Muscle of back (tissue), 3 donors: ENCODE measurements at regions not wholly inside any gene's neighbourhood (a gene's known extent, or its start where the extent isn't known, plus 50 kb on each side); places are given as distances from the start of the nearest gene placed in this dataset.
"Not testable (repeated sequence)": the region's sequence is repeated elsewhere in the genome, so short reads cannot be mapped to it uniquely, and the experiment has no call there.

ENCODE experiments used
- DNase-seq, 3 donors: peaks; one replicate each; pipeline versions ENCODE4 v3.0.0 to v3.0.0-alpha.2; 2013

DNA sequence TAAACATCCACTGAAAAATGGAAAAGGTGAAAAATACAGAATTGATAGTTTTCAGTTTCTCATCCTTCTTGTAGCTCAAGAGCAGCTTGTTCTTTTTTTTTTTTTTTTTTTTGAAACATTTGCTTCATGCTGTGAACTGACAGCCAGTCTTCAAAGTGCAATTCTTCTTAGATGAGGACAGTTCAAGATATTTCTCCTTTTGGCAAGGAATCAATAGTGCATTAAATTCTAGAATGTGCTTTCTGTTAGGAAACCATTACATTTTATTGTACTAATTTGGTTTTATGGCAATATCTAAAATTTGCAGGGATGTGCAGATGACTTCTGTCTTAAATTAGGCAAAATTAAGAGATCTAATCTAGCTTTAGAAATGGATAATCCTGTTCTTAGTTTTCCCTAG is 969.3 kb upstream of the ACO1 start:
- no peak for DNase-seq

DNA sequence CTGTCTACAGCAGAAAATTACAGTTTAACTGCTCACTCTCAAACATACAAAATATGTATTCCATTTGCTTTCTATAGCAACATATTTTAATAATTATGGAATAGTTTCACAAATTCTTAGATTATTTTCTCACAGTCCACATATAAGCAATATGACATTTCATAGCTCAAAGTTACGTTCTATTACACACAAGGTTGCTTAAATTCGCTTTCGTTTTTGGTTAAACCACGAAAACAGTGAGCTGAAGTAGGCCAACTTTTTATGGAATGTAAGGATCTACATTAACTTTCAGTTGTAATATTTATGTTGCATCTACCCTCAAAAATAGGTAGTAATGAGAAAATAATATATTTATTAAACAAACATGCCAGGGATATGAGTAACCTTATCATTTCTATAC is 966.0 kb upstream of the ACO1 start:
- no peak for DNase-seq

DNA sequence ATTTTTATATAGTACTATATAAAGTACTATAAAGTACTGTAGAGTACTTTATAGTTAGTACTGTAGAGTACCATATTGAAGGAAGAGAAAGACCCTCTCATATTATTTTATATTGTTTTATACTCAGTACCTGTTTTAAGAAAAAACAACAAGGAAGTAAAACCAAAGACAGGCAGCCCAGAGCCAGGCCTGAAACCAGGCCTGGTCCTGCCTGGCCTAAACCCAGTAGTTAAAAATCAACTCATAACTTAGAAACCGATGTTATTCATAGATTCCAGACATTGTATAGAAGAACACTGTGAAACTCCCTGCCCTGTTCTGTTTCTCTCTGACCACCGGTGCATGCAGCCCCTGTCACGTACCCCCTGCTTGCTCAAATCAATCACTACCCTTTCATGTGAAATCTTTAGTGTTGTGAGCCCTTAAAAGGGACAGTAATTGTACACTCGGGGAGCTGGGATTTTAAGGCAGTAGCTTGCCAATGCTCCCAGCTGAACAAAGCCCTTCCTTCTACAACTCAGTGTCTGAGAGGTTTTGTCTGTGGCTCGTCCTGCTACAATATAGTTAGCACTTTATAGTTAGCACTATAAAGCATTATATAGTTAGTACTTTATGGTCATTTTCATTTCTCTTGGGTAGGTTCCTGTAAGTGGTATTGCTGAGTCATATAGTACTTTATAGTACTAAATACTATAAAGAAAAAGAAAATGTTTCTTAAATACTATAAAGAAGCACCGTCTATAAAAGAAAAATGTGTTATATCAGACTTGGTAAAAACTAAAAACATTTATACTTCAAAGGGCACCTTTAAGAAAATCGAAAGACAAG is 940.6 kb upstream of the ACO1 start:
- DNase-seq, result not testable (repeated sequence)

DNA sequence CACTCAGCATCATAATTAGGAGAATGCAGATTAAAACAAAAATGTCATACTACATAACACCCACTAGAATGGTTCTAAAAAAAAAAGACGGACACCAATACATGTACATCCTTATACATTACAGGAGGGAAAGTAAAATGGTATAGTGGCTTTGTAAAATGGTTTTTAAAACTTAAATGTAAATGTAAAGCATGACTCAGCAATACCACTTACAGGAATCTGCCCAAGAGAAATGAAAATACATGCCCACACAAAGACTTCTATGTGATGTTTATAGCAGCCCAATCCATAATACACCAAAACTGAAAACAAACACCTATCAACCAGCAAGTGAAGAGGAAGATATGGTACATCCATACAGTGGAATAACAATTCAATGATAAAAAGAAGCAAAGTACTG is 939.1 kb upstream of the ACO1 start:
- DNase-seq, result no peak

DNA sequence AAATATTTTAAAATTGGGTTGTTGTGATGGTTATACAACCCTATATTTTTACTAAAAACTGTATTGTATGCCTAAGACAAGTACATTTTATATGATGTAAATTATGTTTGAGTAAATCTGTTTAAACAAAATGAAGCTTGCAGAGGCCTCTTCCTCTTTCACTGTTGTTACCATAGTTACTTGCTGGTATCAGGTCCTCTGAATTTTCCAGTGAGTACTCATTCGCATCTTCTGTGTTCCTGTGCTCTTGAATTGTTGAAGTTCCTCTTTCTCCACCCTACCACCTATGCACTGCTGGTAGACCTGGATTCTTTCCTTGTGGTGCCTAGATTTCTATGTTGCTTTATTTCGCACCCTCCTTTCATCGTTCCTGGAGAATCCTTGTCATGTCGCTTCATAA is 938.5 kb upstream of the ACO1 start:
- no peak for DNase-seq

DNA sequence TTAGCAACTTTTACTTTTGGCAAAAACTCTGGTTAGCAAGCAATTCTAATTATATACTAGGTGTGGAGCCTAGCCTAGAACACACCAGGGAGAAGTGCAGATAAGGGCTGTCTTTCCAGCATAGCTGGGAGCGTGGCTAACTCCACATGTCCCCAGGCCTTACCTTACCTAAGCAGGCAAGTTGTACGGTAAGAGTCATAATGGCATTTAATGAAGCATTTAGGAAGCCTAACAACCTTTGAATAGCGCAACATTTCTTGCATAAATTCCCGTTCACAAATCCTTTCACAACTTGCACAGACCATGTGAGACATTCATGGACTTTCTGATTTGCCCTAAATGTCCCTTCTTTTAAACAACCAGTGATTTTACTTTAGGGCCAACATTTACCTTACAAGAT is 917.4 kb upstream of the ACO1 start:
- no peak for DNase-seq

DNA sequence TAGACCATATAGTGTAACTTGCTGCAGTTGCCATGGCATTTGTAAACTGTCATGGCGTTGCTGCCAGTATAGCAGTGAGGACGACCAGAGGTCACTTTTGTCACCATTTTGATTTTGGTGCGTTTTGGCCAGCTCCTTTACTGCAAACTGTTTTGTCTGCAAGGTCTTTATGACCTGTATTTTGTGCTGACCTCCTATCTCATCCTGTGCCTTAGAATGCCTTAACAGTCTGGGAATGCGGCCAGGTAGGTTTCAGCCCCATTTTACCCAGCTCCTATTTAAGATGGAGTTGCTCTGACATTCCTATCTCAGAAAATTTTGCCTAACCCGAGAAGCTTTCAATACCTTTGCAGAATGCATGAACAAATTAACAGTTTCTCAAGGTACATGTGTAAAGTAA is 914.4 kb upstream of the ACO1 start:
- DNase-seq, result no peak

DNA sequence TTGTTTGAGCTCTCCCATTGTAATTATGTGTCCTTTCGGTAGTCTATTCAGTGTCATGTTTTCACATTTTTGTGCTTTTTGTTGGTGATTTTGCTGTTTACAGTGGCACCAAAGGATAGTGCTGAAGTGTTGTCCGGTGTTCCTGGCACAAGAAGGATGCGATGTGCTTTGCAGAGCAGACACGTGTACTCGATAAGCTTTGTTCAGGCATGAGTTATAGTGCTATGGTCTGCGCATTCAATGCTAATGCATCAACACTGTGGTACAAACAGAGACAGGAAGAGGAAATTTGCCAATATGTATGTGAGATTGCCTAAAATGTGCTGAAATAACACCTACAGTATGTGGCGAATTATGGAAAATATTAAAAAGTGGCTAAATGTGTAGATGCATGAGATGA is 913.4 kb upstream of the ACO1 start:
- DNase-seq, result no peak

DNA sequence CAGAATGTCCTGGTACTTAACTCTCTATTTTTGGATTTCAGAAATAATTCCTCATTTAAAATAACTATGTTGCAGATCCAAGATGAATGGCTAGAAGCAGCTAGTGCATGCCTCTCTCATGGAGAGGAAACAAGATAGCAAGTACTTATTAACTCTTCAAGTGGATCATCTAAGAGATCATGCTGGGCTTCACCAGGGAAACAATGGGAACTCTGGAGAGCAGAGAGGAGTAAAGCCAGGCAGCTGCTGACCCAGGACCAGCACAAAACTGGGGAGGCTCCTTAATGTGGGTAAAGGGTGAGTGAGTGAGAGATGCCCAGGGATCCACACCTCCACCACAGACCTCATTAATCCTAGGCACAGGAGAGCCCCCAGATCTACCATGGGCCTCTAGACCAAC is 897.8 kb upstream of the ACO1 start:
- no peak for DNase-seq

DNA sequence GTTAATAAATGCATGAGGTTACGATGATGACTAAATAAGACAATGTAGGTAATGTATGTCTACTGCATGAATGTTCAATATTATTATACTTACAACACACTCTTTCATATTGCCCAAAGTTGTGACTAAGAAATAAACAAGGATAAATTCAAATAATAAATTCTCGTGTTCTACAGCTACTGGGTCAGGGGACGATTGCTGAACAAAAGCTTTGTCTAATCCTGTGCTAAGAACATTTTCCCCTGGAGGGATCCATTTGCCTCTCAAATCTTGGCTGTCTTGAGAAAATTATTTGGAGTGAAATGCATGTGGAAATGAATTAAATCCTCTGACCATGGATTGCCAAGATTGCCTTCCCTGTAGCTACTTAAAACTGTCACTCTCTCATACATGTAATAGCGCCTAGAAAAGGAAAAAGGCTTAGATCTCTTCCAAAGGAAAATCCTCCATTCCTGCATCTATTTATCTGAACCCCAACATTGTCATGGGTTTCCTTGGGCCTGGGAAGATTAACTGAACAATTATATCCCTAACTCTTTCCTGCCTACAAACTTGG is 893.8 kb upstream of the ACO1 start:
- DNase-seq, result no peak

DNA sequence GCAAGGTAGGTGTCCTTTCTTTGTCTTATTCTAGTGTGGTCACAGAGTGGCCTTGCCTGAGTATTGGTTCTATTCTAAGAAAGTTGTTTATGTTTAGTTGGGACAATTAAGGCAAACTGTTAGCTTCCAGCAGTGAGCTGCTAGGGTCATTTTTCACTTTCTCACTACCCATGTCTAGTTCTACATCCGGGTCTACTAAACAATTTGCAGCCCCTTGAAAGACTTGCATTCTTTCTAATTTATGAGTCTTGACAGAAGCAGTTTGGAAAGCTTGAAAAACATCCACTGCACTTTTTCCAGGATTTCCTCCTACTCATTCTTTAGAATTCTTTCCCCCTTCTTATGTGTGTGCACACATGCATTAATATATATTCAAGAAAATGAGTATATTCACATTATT is 892.2 kb upstream of the ACO1 start:
- no peak for DNase-seq

DNA sequence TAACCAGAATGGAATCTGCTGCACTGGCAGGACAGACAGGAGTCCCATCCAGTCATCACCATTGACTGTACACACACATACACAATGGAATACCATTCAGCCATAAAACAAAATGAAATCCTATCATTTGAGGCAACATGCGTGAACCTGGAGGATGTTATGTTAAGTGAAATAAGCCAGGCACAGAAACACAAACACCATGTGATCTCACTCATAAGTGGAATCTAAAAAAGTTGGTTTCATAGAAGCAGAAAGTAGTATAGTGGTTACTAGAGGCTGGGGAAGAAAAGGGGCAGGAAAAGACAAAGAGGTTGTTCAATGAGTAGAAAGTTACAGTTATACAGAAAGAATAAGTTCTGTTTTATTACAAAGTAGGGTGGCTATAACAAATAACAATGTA is 884.0 kb upstream of the ACO1 start:
- DNase-seq, result no peak

DNA sequence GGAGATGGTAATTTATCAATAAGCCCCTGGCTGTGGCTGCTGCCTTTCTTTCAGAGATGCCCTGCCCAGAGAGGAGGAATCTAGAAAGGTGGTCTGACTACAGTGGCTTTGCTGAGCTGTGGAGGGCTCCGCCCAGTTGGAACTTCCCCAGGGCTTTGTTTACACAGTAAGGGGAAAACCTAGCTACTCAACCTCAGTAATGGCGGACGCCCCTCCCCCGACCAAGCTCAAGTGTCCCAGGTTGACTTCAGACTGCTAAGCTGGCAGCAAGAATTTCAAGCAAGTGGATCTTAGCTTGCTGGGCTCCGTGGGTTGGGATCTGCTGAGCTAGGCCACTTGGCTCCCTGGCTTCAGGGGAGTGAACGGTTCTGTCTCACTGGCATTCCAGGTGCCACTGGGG is 865.4 kb upstream of the ACO1 start:
- DNase-seq, result no peak

DNA sequence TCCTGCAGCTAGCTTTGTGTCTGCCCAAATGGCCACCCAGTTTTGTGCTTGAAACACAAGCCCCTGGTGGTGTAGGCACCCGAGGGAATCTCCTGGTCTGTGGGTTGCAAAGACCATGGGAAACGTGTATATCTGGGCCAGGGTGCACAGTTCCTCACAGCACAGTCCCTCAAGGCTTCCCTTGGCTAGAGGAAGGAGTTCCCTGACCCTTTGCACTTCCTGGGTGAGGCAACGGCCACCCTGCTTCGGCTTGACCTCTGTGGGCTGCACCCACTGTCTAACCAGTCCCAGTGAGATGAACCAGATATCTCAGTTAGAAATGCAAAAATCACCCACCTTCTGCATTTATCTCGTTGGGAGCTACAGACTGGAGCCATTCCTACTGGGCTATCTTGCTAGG is 865.0 kb upstream of the ACO1 start:
- no peak for DNase-seq

DNA sequence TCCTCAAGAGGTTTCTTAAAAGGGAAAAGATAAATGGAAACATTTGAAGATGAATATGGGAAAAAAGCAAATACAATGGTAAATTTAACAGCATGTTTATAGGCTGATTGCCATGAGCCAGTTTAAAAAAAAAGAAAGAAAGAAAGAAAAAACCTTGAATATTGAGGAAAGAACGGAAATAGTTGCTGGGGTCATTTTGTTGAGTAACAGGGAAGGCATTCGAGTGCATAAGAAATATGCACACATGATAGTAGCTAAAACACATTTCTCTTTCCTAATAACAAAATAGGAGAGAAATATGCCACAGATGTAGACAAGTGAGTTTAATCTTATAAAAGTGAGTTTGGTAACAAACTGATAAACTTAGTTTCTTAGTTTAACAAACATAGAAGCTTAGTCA is 864.6 kb upstream of the ACO1 start:
- no peak for DNase-seq

DNA sequence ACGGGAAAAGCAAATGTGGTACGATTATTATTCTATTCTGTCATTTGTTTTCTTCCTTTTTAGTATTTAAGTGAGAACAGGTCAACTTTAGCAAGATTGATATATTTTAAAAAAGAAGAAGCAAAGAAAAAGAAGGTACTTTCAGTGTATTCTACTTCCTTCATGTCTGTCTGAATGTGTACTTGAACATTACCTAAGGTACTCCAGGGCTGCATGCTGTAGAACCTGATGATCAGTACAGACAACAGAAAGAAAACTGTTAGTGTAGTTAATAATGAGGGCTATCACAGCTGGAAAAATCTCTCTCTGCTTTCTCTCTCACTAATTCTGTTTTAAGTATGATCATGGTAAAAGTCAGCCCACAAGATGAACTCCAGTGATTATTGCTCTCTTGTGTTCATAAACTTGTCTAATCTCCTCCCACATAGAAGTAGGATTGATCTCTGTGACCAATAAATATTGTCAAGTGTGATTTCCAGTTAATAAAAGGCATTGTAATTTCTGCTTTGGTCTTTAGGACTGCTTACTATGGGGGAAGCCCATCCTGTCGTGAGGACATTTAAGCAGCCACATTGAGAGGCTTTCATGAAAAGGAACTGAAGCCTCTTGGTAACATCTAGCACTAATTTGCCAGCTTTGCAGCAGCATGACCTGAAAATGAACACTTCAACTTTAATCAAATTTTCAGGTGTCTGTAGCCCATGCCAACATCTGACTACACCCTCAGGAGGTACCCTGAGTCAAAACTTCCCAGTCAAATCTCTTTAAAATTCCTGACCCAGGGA is 864.0 kb upstream of the ACO1 start:
- no peak for DNase-seq

DNA sequence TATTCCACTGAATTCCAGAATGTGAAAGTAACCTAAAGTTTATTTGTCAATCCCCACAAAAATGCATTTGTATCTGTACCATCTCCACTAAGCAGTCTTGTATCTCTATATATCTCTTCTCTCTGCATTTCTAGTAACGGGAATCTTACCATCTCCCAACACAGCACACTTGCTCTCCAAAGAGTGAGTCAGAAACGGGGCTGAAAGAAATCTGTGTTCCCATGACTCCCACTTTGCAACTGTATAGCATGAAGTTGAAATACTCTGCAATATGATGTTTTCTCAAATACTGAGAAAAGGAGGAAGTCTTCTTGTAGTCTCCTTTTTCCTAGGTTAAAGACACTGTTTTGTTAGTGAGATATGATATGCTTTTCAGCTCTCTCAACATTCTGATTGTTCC is 848.8 kb upstream of the ACO1 start:
- DNase-seq, result peak in 2 of 3 donors; percentile 29 to 42

DNA sequence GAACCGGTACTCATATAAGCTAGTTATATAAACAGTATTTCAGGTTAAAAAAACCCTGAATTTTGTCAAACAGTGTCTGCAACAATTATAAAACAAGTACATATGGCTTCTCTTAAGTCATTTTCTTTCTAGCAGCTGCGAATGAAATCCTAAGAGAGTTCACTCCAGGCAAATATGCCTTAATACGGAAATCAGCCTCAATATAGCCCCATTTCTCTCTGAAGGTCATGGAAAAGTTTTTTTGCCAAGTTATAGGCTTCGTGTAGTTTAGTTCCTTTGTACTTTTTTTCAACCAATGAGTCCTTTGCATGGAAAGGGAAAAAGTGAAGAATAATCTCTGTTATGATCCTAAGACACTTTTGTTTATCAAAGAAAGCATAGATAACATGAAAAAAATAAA is 848.0 kb upstream of the ACO1 start:
- DNase-seq, result peak; percentile 49 to 77 (median 68)

DNA sequence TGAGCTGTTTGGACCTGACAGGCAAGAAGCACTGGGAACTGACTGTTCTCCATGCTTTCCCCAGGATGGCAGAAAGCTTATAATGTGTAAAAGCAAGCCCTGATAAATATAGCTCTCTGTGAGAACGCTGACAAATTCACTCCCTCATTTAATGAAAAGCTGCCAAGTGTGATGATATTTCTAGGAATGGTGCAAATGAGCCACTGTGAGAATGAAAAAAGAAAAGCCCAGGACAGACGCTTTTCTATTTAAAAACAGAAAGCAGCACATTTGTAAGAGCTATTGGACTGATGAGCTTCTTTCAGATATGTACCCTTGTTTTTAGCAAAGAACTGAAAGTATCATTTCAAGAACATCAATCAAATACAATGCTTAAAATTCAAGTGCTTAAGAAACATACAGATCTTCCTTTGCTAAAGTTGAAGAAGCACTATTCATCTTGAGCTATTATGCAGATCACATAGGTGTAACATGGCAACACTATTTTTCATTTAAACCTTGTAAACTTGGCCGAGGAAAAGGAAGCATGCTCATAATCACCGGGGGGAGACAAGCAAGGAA is 842.6 kb upstream of the ACO1 start:
- DNase-seq, result peak; percentile 29 to 54 (median 52)

DNA sequence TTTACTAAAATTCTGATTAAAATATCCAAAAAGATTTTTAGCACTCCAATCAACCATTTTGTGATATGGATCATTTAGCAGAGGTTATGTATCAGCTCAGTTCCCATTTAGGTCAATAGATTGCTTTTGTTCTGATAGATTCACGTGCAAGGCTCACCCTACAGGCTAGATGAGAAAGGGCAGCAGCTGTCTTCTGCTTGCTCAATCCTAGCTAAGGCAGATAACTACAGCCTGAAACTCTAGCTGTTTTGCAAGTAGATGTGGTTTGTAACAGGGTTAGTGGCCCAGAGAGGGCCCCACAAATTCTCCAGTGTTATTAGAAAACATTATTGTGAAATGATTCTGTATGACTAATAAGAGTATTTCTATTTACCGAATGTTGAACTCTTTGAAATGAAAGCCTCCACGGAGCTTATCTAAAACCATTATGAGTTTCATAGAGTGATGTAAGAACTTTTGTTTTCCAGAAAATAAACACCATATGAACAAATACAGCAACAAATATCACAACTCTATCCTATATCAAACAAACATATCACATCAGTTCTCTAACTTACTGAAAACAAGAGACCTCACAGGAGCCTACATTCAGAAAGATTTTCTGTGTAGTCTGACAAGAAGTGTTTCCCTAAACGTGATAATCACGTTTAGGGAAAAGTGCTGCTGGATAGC is 841.9 kb upstream of the ACO1 start:
- peak; percentile 29 to 55 (median 36) for DNase-seq

DNA sequence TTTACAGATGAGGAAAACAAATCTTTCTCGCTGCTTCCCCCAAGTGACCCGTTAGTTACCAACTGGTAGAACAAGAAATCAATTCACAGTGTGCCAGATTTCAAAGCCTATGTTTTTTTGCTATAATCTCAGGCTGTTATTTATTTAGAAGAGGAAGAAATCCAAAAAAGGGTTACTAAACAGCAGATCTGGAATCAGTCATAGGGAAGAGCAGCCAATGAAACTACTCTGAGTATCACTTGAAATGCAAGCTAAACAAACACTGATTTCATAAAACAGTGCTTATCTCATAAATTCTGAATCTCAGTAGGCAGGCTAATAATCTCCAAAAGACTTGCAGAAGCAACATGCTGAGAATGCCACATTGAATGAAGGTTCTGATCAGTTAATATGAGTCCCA is 829.5 kb upstream of the ACO1 start:
- DNase-seq, result no peak
